ENCODE measurements at regions not wholly inside any gene's neighbourhood (a gene's known extent, or its start where the extent isn't known, plus 50 kb on each side); places are given as distances from the start of the nearest gene placed in this dataset.

GRCh38 chrX:150099316-150099715 is 161.0 kb upstream of the EOLA2 start:
- TF ChIP-seq CTCF (conservative IDR thresholded peaks at IDR 0.05; ENCODE audit: low read depth, low read length): no peak
- TF ChIP-seq EZH2 (IDR thresholded peaks at IDR 0.05; ENCODE audit: borderline replicate concordance, low read depth, low read length, poor library complexity, severe bottlenecking): no peak
